22Rv1 (cell line): ENCODE measurements at regions not wholly inside any gene's neighbourhood (a gene's known extent, or its start where the extent isn't known, plus 50 kb on each side); places are given as distances from the start of the nearest gene placed in this dataset.

Source experiments
- CTCF ChIP-seq: fragments of 450-650 bp; IDR thresholded peaks from 2 replicates; pipeline ENCODE4 v1.5.1; 2017; ENCODE audit warnings: mild to moderate bottlenecking
- ZFX ChIP-seq: fragments of 450-650 bp; IDR thresholded peaks from 2 replicates; pipeline ENCODE4 v1.6.1; 2017; ENCODE audit warnings: antibody characterized with exemption, borderline replicate concordance

DNA sequence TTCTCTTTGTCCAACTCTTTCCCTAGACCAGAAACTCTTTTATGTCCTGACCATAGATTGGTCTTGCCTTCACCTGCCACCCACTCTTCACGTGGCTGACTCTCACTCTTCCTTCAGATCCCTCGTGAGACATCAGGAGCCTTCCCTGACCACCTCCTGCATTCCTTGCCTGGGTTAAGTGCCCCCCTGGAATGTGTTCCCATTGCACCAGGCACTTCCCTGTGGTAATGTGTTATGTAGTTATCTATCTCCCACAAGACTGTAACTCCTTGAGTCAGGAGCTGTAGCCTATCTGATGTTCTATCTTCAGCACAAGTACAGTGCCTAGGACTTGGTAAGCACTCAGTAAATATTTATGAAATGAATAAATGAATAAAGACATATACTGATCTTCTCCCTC, 111.2 kb upstream of the CTTNBP2NL start:
- TF ChIP-seq CTCF = no peak
- TF ChIP-seq ZFX = no peak
